ENCODE measurements at regions not wholly inside any gene's neighbourhood (a gene's known extent, or its start where the extent isn't known, plus 50 kb on each side); places are given as distances from the start of the nearest gene placed in this dataset.

DNA sequence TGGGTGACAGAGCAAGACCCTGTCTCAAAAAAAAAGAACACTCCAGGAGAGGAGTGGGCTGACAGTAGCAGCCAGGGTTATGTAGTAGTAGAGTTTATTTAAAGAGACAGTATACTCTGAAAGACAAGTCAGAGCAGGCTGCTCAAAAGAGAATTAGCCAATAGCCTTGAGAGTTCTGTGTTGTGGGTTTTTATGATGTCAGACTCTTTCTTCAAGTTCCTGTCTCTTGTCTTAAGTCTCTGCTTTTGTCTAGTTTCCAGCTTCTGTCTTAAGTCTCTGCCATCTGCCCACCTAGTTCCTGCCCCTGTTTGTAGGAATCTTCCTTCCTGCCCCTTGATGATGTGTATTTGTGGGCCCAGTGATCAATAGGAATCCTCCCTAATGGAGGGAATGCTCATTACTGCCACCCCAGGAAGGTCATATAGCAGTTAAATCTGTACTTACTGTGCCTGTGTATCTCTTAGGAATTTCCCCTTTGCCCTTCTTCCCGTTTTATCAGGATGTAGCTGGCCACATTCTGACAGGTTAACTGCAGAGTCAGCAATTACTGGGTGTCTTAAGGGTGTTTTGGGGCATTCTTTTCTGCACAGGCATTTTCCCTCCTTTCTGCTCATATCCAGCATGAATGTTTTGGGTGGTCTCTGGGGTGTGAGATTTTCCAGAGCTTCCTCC, 580.5 kb upstream of the SGCD start:
- FAIRE-seq (no peak), DNase-seq (ENCODE audit: low read depth) (no peak)
- Histone ChIP-seq H3K36me3 (ENCODE audit: control insufficient read depth, insufficient read depth, low read length) (no peaks in the 10 kb centered on the region), H3K27me3 (ENCODE audit: control insufficient read depth, insufficient read depth, low read length) (no peaks in the 10 kb centered on the region), H3K4me3 (ENCODE audit: low read depth, low read length) (no peak overlapping the region)
- TF ChIP-seq, protein P1, sequence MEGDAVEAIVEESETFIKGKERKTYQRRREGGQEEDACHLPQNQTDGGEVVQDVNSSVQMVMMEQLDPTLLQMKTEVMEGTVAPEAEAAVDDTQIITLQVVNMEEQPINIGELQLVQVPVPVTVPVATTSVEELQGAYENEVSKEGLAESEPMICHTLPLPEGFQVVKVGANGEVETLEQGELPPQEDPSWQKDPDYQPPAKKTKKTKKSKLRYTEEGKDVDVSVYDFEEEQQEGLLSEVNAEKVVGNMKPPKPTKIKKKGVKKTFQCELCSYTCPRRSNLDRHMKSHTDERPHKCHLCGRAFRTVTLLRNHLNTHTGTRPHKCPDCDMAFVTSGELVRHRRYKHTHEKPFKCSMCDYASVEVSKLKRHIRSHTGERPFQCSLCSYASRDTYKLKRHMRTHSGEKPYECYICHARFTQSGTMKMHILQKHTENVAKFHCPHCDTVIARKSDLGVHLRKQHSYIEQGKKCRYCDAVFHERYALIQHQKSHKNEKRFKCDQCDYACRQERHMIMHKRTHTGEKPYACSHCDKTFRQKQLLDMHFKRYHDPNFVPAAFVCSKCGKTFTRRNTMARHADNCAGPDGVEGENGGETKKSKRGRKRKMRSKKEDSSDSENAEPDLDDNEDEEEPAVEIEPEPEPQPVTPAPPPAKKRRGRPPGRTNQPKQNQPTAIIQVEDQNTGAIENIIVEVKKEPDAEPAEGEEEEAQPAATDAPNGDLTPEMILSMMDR (IDR thresholded peaks at IDR 0.05; ENCODE audit: insufficient read depth, low read length, severe bottlenecking), result no peak

- DNase-seq (ENCODE audit: low read depth), result no peak
Measured at GRCh38 chr5:155750101-155750500, 576.9 kb upstream of the SGCD start.

GRCh38 chr5:155750571-155750970, 576.4 kb upstream of the SGCD start:
- FAIRE-seq (no peak), DNase-seq (ENCODE audit: low read depth) (no peak)
- H3K36me3 ChIP-seq (ENCODE audit: control insufficient read depth, insufficient read depth, low read length), result no peaks in the 10 kb centered on the region
- H3K27me3 ChIP-seq (ENCODE audit: control insufficient read depth, insufficient read depth, low read length), result no peaks in the 10 kb centered on the region
- TF ChIP-seq, protein P1 (IDR thresholded peaks at IDR 0.05; ENCODE audit: insufficient read depth, low read length, severe bottlenecking), result no peak
- H3K4me3 ChIP-seq (ENCODE audit: low read depth, low read length), result no peak overlapping the region

More at GRCh38 chr5:155750101-155750500, 576.9 kb upstream of the SGCD start:
- Histone ChIP-seq H3K4me3 (ENCODE audit: low read depth, low read length) (no peak overlapping the region), H3K36me3 (ENCODE audit: control insufficient read depth, insufficient read depth, low read length) (no peaks in the 10 kb centered on the region), H3K27me3 (ENCODE audit: control insufficient read depth, insufficient read depth, low read length) (no peaks in the 10 kb centered on the region)
- no peak for FAIRE-seq
- TF ChIP-seq, protein P1 (IDR thresholded peaks at IDR 0.05; ENCODE audit: insufficient read depth, low read length, severe bottlenecking), result no peak

DNA sequence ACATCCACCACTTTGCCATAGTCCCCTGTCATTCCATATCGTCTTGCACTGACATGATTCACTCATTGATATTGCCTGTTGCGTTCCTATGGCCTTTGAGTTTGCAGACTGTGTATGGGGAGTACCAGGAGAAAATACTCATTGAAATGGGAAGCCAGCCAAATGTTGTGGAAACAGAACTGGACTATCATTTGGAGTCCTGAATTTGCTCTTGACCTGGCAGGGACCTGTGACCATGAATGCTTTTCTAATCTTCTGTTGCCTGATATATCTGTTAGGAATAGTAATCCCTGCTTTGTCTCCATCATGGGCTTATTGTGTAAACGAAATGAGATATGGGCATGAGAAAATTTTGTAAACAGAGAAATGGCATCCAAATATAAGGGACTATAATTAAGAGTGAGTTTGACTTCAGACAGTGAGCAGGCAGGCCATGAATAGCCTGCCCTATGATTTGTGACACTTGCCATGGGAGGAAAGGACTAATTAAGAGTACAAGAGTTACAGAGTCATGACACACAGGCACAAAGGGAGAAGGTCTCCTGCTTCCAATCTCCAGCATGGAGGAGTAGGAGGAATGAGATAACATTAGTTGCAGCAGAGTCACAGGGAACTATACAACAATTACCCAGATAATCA, 572.9 kb upstream of the SGCD start:
- no peaks in the 10 kb centered on the region for H3K36me3 ChIP-seq (ENCODE audit: control insufficient read depth, insufficient read depth, low read length)
- no peaks in the 10 kb centered on the region for H3K27me3 ChIP-seq (ENCODE audit: control insufficient read depth, insufficient read depth, low read length)
- no peak for FAIRE-seq
- no peak for DNase-seq (ENCODE audit: low read depth)
- TF ChIP-seq, protein P1 (IDR thresholded peaks at IDR 0.05; ENCODE audit: insufficient read depth, low read length, severe bottlenecking), result no peak
- no peak overlapping the region for H3K4me3 ChIP-seq (ENCODE audit: low read depth, low read length)

- Histone ChIP-seq H3K27me3 (ENCODE audit: control insufficient read depth, insufficient read depth, low read length) (no peaks in the 10 kb centered on the region), H3K36me3 (ENCODE audit: control insufficient read depth, insufficient read depth, low read length) (no peaks in the 10 kb centered on the region), H3K4me3 (ENCODE audit: low read depth, low read length) (no peak overlapping the region)
- FAIRE-seq, result no peak
- TF ChIP-seq, protein P1 (IDR thresholded peaks at IDR 0.05; ENCODE audit: insufficient read depth, low read length, severe bottlenecking), result no peak
- no peak for DNase-seq (ENCODE audit: low read depth)
Measured at GRCh38 chr5:155759252-155759651, 567.7 kb upstream of the SGCD start.

Data from bronchial epithelial cell (primary cell).